GM10248 (cell line): ENCODE measurements at regions not wholly inside any gene's neighbourhood (a gene's known extent, or its start where the extent isn't known, plus 50 kb on each side); places are given as distances from the start of the nearest gene placed in this dataset.

Experiments used
- CTCF ChIA-PET: fragments of 300-600 bp; sonication (Branson Sonifier 250); formaldehyde crosslinking; extraction: SDS; loops from one replicate; lab custom pipeline; 2021; ENCODE audit warnings: antibody characterized with exemption; lab: Yijun Ruan, JAX
- POLR2A ChIA-PET: fragments of 350-650 bp; sonication (Branson Sonifier 250); formaldehyde crosslinking; extraction: SDS; loops from one replicate; lab custom pipeline; 2020; ENCODE audit warnings: antibody characterized with exemption; lab: Yijun Ruan, JAX
- DNase-seq: peaks from one replicate; pipeline ENCODE4 v3.0.0; 2012; ENCODE audit errors: extremely low spot score
- TF ChIP-seq, protein P1 (sequence below): IDR thresholded peaks from 2 replicates; pipeline ENCODE4 v1.5.1; 2012; ENCODE audit warnings: mild to moderate bottlenecking, low read depth; ENCODE audit errors: extremely low read depth, missing control alignments, control extremely low read depth

GRCh38 chr1:221644663-221645258 is 97.1 kb downstream of the DUSP10 start:
- ChIA-PET CTCF (interaction anchor here (1.0 kb wide), 1 partner anchor 24 kb away, joined by 3 read pairs; no protein-coding TSS in a partner anchor), POLR2A (no interaction called here)
- TF ChIP-seq, protein P1, sequence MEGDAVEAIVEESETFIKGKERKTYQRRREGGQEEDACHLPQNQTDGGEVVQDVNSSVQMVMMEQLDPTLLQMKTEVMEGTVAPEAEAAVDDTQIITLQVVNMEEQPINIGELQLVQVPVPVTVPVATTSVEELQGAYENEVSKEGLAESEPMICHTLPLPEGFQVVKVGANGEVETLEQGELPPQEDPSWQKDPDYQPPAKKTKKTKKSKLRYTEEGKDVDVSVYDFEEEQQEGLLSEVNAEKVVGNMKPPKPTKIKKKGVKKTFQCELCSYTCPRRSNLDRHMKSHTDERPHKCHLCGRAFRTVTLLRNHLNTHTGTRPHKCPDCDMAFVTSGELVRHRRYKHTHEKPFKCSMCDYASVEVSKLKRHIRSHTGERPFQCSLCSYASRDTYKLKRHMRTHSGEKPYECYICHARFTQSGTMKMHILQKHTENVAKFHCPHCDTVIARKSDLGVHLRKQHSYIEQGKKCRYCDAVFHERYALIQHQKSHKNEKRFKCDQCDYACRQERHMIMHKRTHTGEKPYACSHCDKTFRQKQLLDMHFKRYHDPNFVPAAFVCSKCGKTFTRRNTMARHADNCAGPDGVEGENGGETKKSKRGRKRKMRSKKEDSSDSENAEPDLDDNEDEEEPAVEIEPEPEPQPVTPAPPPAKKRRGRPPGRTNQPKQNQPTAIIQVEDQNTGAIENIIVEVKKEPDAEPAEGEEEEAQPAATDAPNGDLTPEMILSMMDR: no peak
- no peak for DNase-seq

GRCh38 chr1:221648201-221648600 is 93.7 kb downstream of the DUSP10 start:
- TF ChIP-seq, protein P1: no peak
- DNase-seq: no peak
- ChIA-PET CTCF (interaction anchor here (1.5 kb wide), 1 partner anchor 22 kb away, joined by 3 read pairs; no protein-coding TSS in a partner anchor), POLR2A (no interaction called here)
